H9 (cell line): ENCODE measurements at regions not wholly inside any gene's neighbourhood (a gene's known extent, or its start where the extent isn't known, plus 50 kb on each side); places are given as distances from the start of the nearest gene placed in this dataset.

ENCODE experiments used
- DNase-seq: peaks from one replicate; pipeline ENCODE4 v3.0.0-alpha.2; 2017
- H2AFZ ChIP-seq: one replicate; pipeline ENCODE4 v1.6.1; 2013; ENCODE audit warnings: mild to moderate bottlenecking, low read length, control low read depth, moderate library complexity
- H2AK5ac ChIP-seq: 2 replicates; pipeline ENCODE4 v1.6.1; 2013; ENCODE audit warnings: low read length, control low read depth, mixed read lengths; ENCODE audit not compliant: insufficient read length
- H2BK120ac ChIP-seq: one replicate; pipeline ENCODE4 v1.6.1; 2013; ENCODE audit warnings: low read depth, mild to moderate bottlenecking, low read length, control low read depth, inconsistent platforms; ENCODE audit not compliant: poor library complexity, severe bottlenecking
- H2BK12ac ChIP-seq: 2 replicates; pipeline ENCODE4 v1.6.1; 2013; ENCODE audit warnings: low read length, control low read depth, mixed read lengths, low read depth; ENCODE audit not compliant: insufficient read length
- H2BK15ac ChIP-seq: 2 replicates; pipeline ENCODE4 v1.6.1; 2013; ENCODE audit warnings: low read depth, low read length, control low read depth
- H2BK20ac ChIP-seq: one replicate; pipeline ENCODE4 v1.6.1; 2013; ENCODE audit warnings: low read depth, mild to moderate bottlenecking, low read length, control low read depth, inconsistent platforms; ENCODE audit not compliant: poor library complexity, severe bottlenecking
- H2BK5ac ChIP-seq: 2 replicates; pipeline ENCODE4 v1.6.1; 2013; ENCODE audit warnings: low read length, control low read depth, mixed read lengths; ENCODE audit not compliant: insufficient read length
- H3K14ac ChIP-seq: 2 replicates; pipeline ENCODE4 v1.6.1; 2013; ENCODE audit warnings: low read length, control low read depth; ENCODE audit not compliant: insufficient read depth
- H3K18ac ChIP-seq: 2 replicates; pipeline ENCODE4 v1.6.1; 2013; ENCODE audit warnings: low read depth, mild to moderate bottlenecking, mixed read lengths, low read length, control low read depth; ENCODE audit not compliant: insufficient read length
- H3K23ac ChIP-seq: 2 replicates; pipeline ENCODE4 v1.6.1; 2013; ENCODE audit warnings: low read length, control low read depth, mixed read lengths, low read depth; ENCODE audit not compliant: insufficient read length
- H3K23me2 ChIP-seq: 2 replicates; pipeline ENCODE4 v1.6.1; 2013; ENCODE audit warnings: low read depth, mild to moderate bottlenecking, mixed read lengths, low read length, control low read depth; ENCODE audit not compliant: insufficient read length, poor library complexity, severe bottlenecking
- H3K27ac ChIP-seq: 2 replicates; pipeline ENCODE4 v1.5.1; 2013; ENCODE audit warnings: low read length, control low read depth, mixed read lengths, low read depth; ENCODE audit not compliant: insufficient read length
- H3K27me3 ChIP-seq: 2 replicates; pipeline ENCODE4 v1.6.1; 2013; ENCODE audit warnings: low read length, control low read depth, inconsistent platforms; ENCODE audit not compliant: insufficient read depth
- H3K4ac ChIP-seq: 2 replicates; pipeline ENCODE4 v1.6.1; 2013; ENCODE audit warnings: low read depth, mild to moderate bottlenecking, control low read depth, inconsistent platforms, low read length, moderate library complexity
- H3K4me1 ChIP-seq: 2 replicates; pipeline ENCODE4 v1.6.1; 2013; ENCODE audit warnings: low read length, control low read depth, inconsistent platforms; ENCODE audit not compliant: insufficient read depth
- H3K4me2 ChIP-seq: 2 replicates; pipeline ENCODE4 v1.6.1; 2013; ENCODE audit warnings: low read length, control low read depth, mixed read lengths; ENCODE audit not compliant: insufficient read length, insufficient read depth
- H3K56ac ChIP-seq: 2 replicates; pipeline ENCODE4 v1.6.1; 2013; ENCODE audit warnings: low read depth, mild to moderate bottlenecking, mixed read lengths, low read length, control low read depth; ENCODE audit not compliant: insufficient read length
- H3K79me1 ChIP-seq: 2 replicates; pipeline ENCODE4 v1.6.1; 2013; ENCODE audit warnings: low read depth, mild to moderate bottlenecking, moderate library complexity, low read length, control low read depth, inconsistent platforms; ENCODE audit not compliant: insufficient read depth, poor library complexity, severe bottlenecking
- H3K79me2 ChIP-seq: 2 replicates; pipeline ENCODE4 v1.6.1; 2013; ENCODE audit warnings: low read length, control low read depth, inconsistent platforms; ENCODE audit not compliant: insufficient read depth
- H3K9ac ChIP-seq: 2 replicates; pipeline ENCODE4 v1.6.1; 2013; ENCODE audit warnings: low read length, control low read depth, mixed read lengths; ENCODE audit not compliant: insufficient read length; ENCODE audit errors: extremely low read depth
- H3K9me3 ChIP-seq: one replicate; pipeline ENCODE4 v1.6.1; 2013; ENCODE audit warnings: low read depth, low read length, inconsistent platforms; ENCODE audit not compliant: control insufficient read depth
- H3T11ph ChIP-seq: one replicate; pipeline ENCODE4 v1.6.1; 2013; ENCODE audit warnings: mild to moderate bottlenecking, low read length, control low read depth, inconsistent platforms
- H4K20me1 ChIP-seq: one replicate; pipeline ENCODE4 v1.6.1; 2013; ENCODE audit not compliant: control insufficient read depth, insufficient read length, insufficient read depth
- H4K5ac ChIP-seq: 2 replicates; pipeline ENCODE4 v1.6.1; 2013; ENCODE audit warnings: low read depth, mild to moderate bottlenecking, mixed read lengths, low read length, control low read depth; ENCODE audit not compliant: insufficient read length
- H4K8ac ChIP-seq: replicated peaks from 2 replicates; pipeline ENCODE4 v1.6.1; 2013; ENCODE audit warnings: low read length, control low read depth, mixed read lengths, low read depth; ENCODE audit not compliant: insufficient read length
- H4K91ac ChIP-seq: 2 replicates; pipeline ENCODE4 v1.6.1; 2013; ENCODE audit warnings: low read depth, mild to moderate bottlenecking, moderate library complexity, mixed read lengths, low read length, control low read depth; ENCODE audit not compliant: insufficient read length
- H3K27ac Mint-ChIP-seq, 3 experiments: 2 replicates in 2 of 3; 3 replicates in 1 of 3; pipeline ENCODE4 v1.8.0; 2020 to 2021; ENCODE audit warnings: mixed read lengths in 3 of 3, mild to moderate bottlenecking in 1 of 3, moderate library complexity in 1 of 3
- H3K27me3 Mint-ChIP-seq: 2 replicates; pipeline ENCODE4 v1.8.0; 2021; ENCODE audit warnings: low read depth, mild to moderate bottlenecking, moderate library complexity, mixed read lengths
- H3K36me3 Mint-ChIP-seq, 3 experiments: 2 replicates in 2 of 3; 3 replicates in 1 of 3; pipeline ENCODE4 v1.8.0; 2020 to 2021; ENCODE audit warnings: low read depth in 3 of 3, mixed read lengths in 3 of 3; ENCODE audit not compliant: insufficient read depth in 1 of 3
- H3K4me1 Mint-ChIP-seq, 2 experiments: 2 replicates each; pipeline ENCODE4 v1.8.0; 2020; ENCODE audit warnings: mixed read lengths in 2 of 2
- H3K4me3 Mint-ChIP-seq, 2 experiments: 2 replicates in 1 of 2; 3 replicates in 1 of 2; pipeline ENCODE4 v1.8.0; 2020 to 2021; ENCODE audit warnings: mild to moderate bottlenecking in 2 of 2, mixed read lengths in 2 of 2, moderate library complexity in 1 of 2
- H3K9me3 Mint-ChIP-seq, 2 experiments: 2 replicates in 1 of 2; 3 replicates in 1 of 2; pipeline ENCODE4 v1.8.0; 2020; ENCODE audit warnings: mild to moderate bottlenecking in 2 of 2, mixed read lengths in 2 of 2, moderate library complexity in 1 of 2
- WGBS: extraction: QIAGEN DNeasy Blood & Tissue Kit; methylation state at CpG from one replicate; pipeline ENCODE4 v1.1.7; 2013; ENCODE audit warnings: missing lambda C conversion rate, low lambda C conversion rate, mixed read lengths; ENCODE audit not compliant: insufficient read length; ENCODE audit errors: extremely low coverage; 5-methylcytosine and 5-hydroxymethylcytosine counted together
- TF ChIP-seq, protein P1 (sequence below): fragments of 200-600 bp; sonication (generic); conservative IDR thresholded peaks from 3 replicates; pipeline ENCODE4 v1.8.0; 2021; ENCODE audit warnings: antibody characterized with exemption, mild to moderate bottlenecking

DNA sequence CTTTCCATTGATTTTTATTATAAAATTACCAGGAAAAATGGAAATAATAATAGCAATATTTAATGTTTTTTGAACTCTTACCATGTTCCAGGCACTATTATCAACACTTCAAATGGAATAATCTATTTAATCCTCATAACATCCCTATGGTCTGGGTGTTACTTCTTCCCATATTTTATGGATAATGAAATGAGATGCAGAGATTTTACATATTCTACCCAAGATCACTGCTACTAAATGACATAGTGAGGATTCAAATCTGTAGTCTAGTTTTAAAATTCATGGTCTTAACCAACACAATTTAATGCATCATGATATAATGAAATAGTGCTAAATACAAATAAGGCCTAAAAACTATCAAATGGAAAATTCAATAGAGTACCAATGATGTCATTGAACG, 70.4 kb upstream of the COL3A1 start:
- no peak overlapping the region for H3K4me3 Mint-ChIP-seq
- Histone ChIP-seq H4K20me1 (no peaks in the 10 kb centered on the region), H4K91ac (no peak overlapping the region), H3K79me1 (no peaks in the 10 kb centered on the region), H3K18ac (no peak overlapping the region), H3K4ac (no peak overlapping the region), H3K9me3 (no peaks in the 10 kb centered on the region), H2BK15ac (no peak overlapping the region), H3K27ac (no peak overlapping the region), H3K14ac (no peak overlapping the region), H2AFZ (no peak overlapping the region), H2BK5ac (no peak overlapping the region), H2BK120ac (no peak overlapping the region), H3K23me2 (no peaks in the 10 kb centered on the region), H3K27me3 (no peaks in the 10 kb centered on the region), H3K56ac (no peak overlapping the region), H2AK5ac (no peak overlapping the region), H3T11ph (no peak overlapping the region), H3K4me2 (no peak overlapping the region), H3K79me2 (no peaks in the 10 kb centered on the region; the same call in 1 of the 2 replicates), H3K23ac (no peak overlapping the region), H4K5ac (no peak overlapping the region), H3K9ac (no peak overlapping the region), H4K8ac (no peak overlapping the region), H2BK20ac (no peak overlapping the region), H3K4me1 (no peaks in the 10 kb centered on the region), H2BK12ac (no peak overlapping the region)
- H3K9me3 Mint-ChIP-seq: no peaks in the 10 kb centered on the region; a peak in 1 of 5 replicates
- no peaks in the 10 kb centered on the region for H3K27me3 Mint-ChIP-seq
- no CpG with 5 or more reads among the region's 1 CpG for WGBS
- H3K4me1 Mint-ChIP-seq: no peaks in the 10 kb centered on the region; a peak in 1 of 4 replicates
- no peaks in the 10 kb centered on the region for H3K36me3 Mint-ChIP-seq
- no peak overlapping the region for H3K27ac Mint-ChIP-seq
- TF ChIP-seq, protein P1, sequence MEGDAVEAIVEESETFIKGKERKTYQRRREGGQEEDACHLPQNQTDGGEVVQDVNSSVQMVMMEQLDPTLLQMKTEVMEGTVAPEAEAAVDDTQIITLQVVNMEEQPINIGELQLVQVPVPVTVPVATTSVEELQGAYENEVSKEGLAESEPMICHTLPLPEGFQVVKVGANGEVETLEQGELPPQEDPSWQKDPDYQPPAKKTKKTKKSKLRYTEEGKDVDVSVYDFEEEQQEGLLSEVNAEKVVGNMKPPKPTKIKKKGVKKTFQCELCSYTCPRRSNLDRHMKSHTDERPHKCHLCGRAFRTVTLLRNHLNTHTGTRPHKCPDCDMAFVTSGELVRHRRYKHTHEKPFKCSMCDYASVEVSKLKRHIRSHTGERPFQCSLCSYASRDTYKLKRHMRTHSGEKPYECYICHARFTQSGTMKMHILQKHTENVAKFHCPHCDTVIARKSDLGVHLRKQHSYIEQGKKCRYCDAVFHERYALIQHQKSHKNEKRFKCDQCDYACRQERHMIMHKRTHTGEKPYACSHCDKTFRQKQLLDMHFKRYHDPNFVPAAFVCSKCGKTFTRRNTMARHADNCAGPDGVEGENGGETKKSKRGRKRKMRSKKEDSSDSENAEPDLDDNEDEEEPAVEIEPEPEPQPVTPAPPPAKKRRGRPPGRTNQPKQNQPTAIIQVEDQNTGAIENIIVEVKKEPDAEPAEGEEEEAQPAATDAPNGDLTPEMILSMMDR: no peak
- no peak for DNase-seq
